ENCODE measurements at regions not wholly inside any gene's neighbourhood (a gene's known extent, or its start where the extent isn't known, plus 50 kb on each side); places are given as distances from the start of the nearest gene placed in this dataset.

GRCh38 chr1:25113086-25113485 lies 119.2 kb downstream of the SYF2 start:
- no peak for TF ChIP-seq POLR2A (IDR thresholded peaks at IDR 0.05; ENCODE audit: low read length)
- no peak for TF ChIP-seq GATA1 (IDR thresholded peaks at IDR 0.05; ENCODE audit: low read depth, low read length)
